WTC11 (cell line): ENCODE measurements at regions not wholly inside any gene's neighbourhood (a gene's known extent, or its start where the extent isn't known, plus 50 kb on each side); places are given as distances from the start of the nearest gene placed in this dataset.

Source experiments
- ATAC-seq: fragments of 200-7000 bp; cut with Tn5 transposase; 2 replicates; pipeline ENCODE4 v1.10.0; 2021; ENCODE audit warnings: mild to moderate bottlenecking, moderate library complexity
- CTCF ChIA-PET: fragments of 300-600 bp; sonication (Branson Sonifier 250); formaldehyde crosslinking; loops from one replicate; lab custom pipeline; 2021; ENCODE audit warnings: antibody characterized with exemption; lab: Charles Lee
- POLR2A ChIA-PET: fragments of 350-600 bp; sonication (Branson Sonifier 250); formaldehyde crosslinking; loops from one replicate; lab custom pipeline; 2021; ENCODE audit warnings: antibody characterized with exemption; lab: Charles Lee
- DNase-seq: peaks from one replicate; pipeline ENCODE4 v3.0.0; 2021; ENCODE audit warnings: low spot score
- H3K27ac Mint-ChIP-seq: 2 replicates; pipeline ENCODE4 v1.8.0; 2021; ENCODE audit warnings: mixed read lengths
- H3K27me3 Mint-ChIP-seq: 2 replicates; pipeline ENCODE4 v1.8.0; 2021; ENCODE audit warnings: low read depth, mild to moderate bottlenecking, moderate library complexity, mixed read lengths
- H3K36me3 Mint-ChIP-seq: 2 replicates; pipeline ENCODE4 v1.8.0; 2021; ENCODE audit warnings: mixed read lengths
- H3K4me1 Mint-ChIP-seq: 2 replicates; pipeline ENCODE4 v1.8.0; 2022; ENCODE audit warnings: mixed read lengths
- H3K4me3 Mint-ChIP-seq: 2 replicates; pipeline ENCODE4 v1.8.0; 2021; ENCODE audit warnings: mild to moderate bottlenecking, moderate library complexity, mixed read lengths
- H3K9me3 Mint-ChIP-seq: 2 replicates; pipeline ENCODE4 v1.8.0; 2021; ENCODE audit warnings: mixed read lengths
- AFF4 ChIP-seq: sonication (generic); formaldehyde crosslinking; IDR thresholded peaks from 2 replicates; pipeline ENCODE4 v1.8.1; 2023; ENCODE audit warnings: mild to moderate bottlenecking, missing genetic modification reagents, borderline replicate concordance
- ATF1 ChIP-seq: sonication (generic); formaldehyde crosslinking; IDR thresholded peaks from 2 replicates; pipeline ENCODE4 v1.8.1; 2023; ENCODE audit warnings: mild to moderate bottlenecking, moderate library complexity, missing genetic modification reagents
- CREB1 ChIP-seq: sonication (generic); formaldehyde crosslinking; IDR thresholded peaks from 2 replicates; pipeline ENCODE4 v1.8.0; 2023; ENCODE audit warnings: mild to moderate bottlenecking, missing genetic modification reagents
- E2F4 ChIP-seq: sonication (generic); formaldehyde crosslinking; IDR thresholded peaks from 2 replicates; pipeline ENCODE4 v1.8.1; 2022; ENCODE audit warnings: low read depth, mild to moderate bottlenecking, moderate library complexity, missing genetic modification reagents, borderline replicate concordance
- ERG ChIP-seq: fragments of 250-450 bp; sonication (Bioruptor Pico); IDR thresholded peaks from 2 replicates; pipeline ENCODE4 v1.8.0; 2021; ENCODE audit warnings: mild to moderate bottlenecking
- ESRRA ChIP-seq: sonication (generic); formaldehyde crosslinking; IDR thresholded peaks from 2 replicates; pipeline ENCODE4 v1.8.1; 2022; ENCODE audit warnings: mild to moderate bottlenecking, missing genetic modification reagents, borderline replicate concordance
- FOXP4 ChIP-seq: sonication (generic); formaldehyde crosslinking; IDR thresholded peaks from 2 replicates; pipeline ENCODE4 v1.8.0; 2022; ENCODE audit warnings: mild to moderate bottlenecking, missing genetic modification reagents
- GABPB1 ChIP-seq: sonication (generic); formaldehyde crosslinking; IDR thresholded peaks from 2 replicates; pipeline ENCODE4 v1.8.1; 2023; ENCODE audit warnings: mild to moderate bottlenecking, missing genetic modification reagents
- GRHL2 ChIP-seq: fragments of 250-450 bp; sonication (Bioruptor Pico); IDR thresholded peaks from 2 replicates; pipeline ENCODE4 v1.8.0; 2022; ENCODE audit warnings: mild to moderate bottlenecking, moderate library complexity; ENCODE audit not compliant: insufficient replicate concordance, severe bottlenecking
- HMGXB4 ChIP-seq: sonication (generic); formaldehyde crosslinking; IDR thresholded peaks from 2 replicates; pipeline ENCODE4 v1.8.1; 2023; ENCODE audit warnings: mild to moderate bottlenecking, moderate library complexity, missing genetic modification reagents
- IRF1 ChIP-seq: sonication (generic); formaldehyde crosslinking; IDR thresholded peaks from 2 replicates; pipeline ENCODE4 v1.8.0; 2023; ENCODE audit warnings: missing genetic modification reagents
- MLX ChIP-seq: sonication (generic); formaldehyde crosslinking; IDR thresholded peaks from 2 replicates; pipeline ENCODE4 v1.8.1; 2023; ENCODE audit warnings: mild to moderate bottlenecking, missing genetic modification reagents, moderate library complexity
- NFATC4 ChIP-seq: fragments of 250-450 bp; sonication (Bioruptor Pico); IDR thresholded peaks from 2 replicates; pipeline ENCODE4 v1.9.0; 2021; ENCODE audit warnings: mild to moderate bottlenecking
- NR1H2 ChIP-seq: sonication (generic); formaldehyde crosslinking; IDR thresholded peaks from 2 replicates; pipeline ENCODE4 v1.9.0; 2021; ENCODE audit warnings: mild to moderate bottlenecking, moderate library complexity, missing genetic modification reagents
- SMAD3 ChIP-seq: sonication (generic); formaldehyde crosslinking; IDR thresholded peaks from 2 replicates; pipeline ENCODE4 v1.8.0; 2022; ENCODE audit warnings: missing genetic modification reagents, mild to moderate bottlenecking, borderline replicate concordance
- SMAD4 ChIP-seq: sonication (generic); formaldehyde crosslinking; IDR thresholded peaks from 2 replicates; pipeline ENCODE4 v1.8.0; 2022; ENCODE audit warnings: mild to moderate bottlenecking, missing genetic modification reagents
- ZMAT4 ChIP-seq: fragments of 250-450 bp; sonication (Bioruptor Pico); IDR thresholded peaks from 2 replicates; pipeline ENCODE4 v1.9.0; 2021; ENCODE audit warnings: mild to moderate bottlenecking
- ZNF138 ChIP-seq: sonication (generic); formaldehyde crosslinking; conservative IDR thresholded peaks from 2 replicates; pipeline ENCODE4 v1.8.1; 2022; ENCODE audit warnings: mild to moderate bottlenecking, moderate library complexity, missing genetic modification reagents
- ZNF263 ChIP-seq: sonication (generic); formaldehyde crosslinking; IDR thresholded peaks from 2 replicates; pipeline ENCODE4 v1.8.1; 2022; ENCODE audit warnings: low read depth, mild to moderate bottlenecking, moderate library complexity, missing genetic modification reagents
- ZNF416 ChIP-seq: fragments of 250-450 bp; sonication (Bioruptor Pico); IDR thresholded peaks from 2 replicates; pipeline ENCODE4 v1.9.0; 2021; ENCODE audit warnings: mild to moderate bottlenecking, inconsistent platforms

- CTCF ChIA-PET = interaction anchor here (0.7 kb wide), 1 partner anchor 10 kb away, joined by 3 read pairs; no protein-coding TSS in a partner anchor
- Mint-ChIP-seq H3K4me3 (no peak overlapping the region), H3K27ac (no peak overlapping the region), H3K4me1 (peaks cover 26% of the 10 kb centered on the region), H3K9me3 (peaks cover 24% of the 10 kb centered on the region), H3K36me3 (peaks cover 22% of the 10 kb centered on the region), H3K27me3 (no peaks in the 10 kb centered on the region; the same call in 1 of the 2 replicates)
- TF ChIP-seq ZNF263 (CRISPR knock-in tag) (no peak), NR1H2 (CRISPR knock-in tag) (no peak), ZNF416 (CRISPR knock-in tag) (no peak), E2F4 (CRISPR knock-in tag) (no peak), ZNF138 (CRISPR knock-in tag) (no peak), GRHL2 (CRISPR knock-in tag) (no peak), AFF4 (CRISPR knock-in tag) (no peak), NFATC4 (CRISPR knock-in tag) (no peak), FOXP4 (CRISPR knock-in tag) (no peak), HMGXB4 (CRISPR knock-in tag) (no peak), CREB1 (no peak), SMAD3 (CRISPR knock-in tag) (no peak), MLX (no peak), SMAD4 (CRISPR knock-in tag) (no peak)
- POLR2A ChIA-PET = no interaction called here
- DNase-seq = no peak
- no peak for ATAC-seq
Observed at GRCh38 chr16:63712725-63713124, 1409.1 kb downstream of the CDH11 start.

GRCh38 chr16:63703612-63704011, 1418.3 kb downstream of the CDH11 start:
- ChIA-PET POLR2A (no interaction called here), CTCF (interaction anchor here (0.8 to 1.4 kb wide), 2 partner anchors 9 to 348 kb away, joined by 3 to 4 read pairs; no protein-coding TSS in a partner anchor)
- ATAC-seq = no peak
- no peak for DNase-seq
- Mint-ChIP-seq H3K27ac (no peak overlapping the region), H3K4me3 (no peak overlapping the region), H3K36me3 (no peaks in the 10 kb centered on the region), H3K27me3 (no peaks in the 10 kb centered on the region), H3K4me1 (peaks cover 7% of the 10 kb centered on the region), H3K9me3 (0 out of 2 replicates have a peak, but pooled peaks cover 9% of the 10 kb centered on the region)
- TF ChIP-seq IRF1 = no peak
- no peak for TF ChIP-seq GABPB1 (CRISPR knock-in tag)
- TF ChIP-seq ESRRA = no peak
- TF ChIP-seq ATF1 = no peak
- TF ChIP-seq ERG (CRISPR knock-in tag) = no peak
- TF ChIP-seq ZMAT4 = no peak
